ENCODE measurements at regions not wholly inside any gene's neighbourhood (a gene's known extent, or its start where the extent isn't known, plus 50 kb on each side); places are given as distances from the start of the nearest gene placed in this dataset.

GRCh38 chr3:78086150-78086549 is 1046.3 kb downstream of the ROBO2 start:
- TF ChIP-seq POLR2A (IDR thresholded peaks at IDR 0.05), result no peak
- TF ChIP-seq, protein P1, sequence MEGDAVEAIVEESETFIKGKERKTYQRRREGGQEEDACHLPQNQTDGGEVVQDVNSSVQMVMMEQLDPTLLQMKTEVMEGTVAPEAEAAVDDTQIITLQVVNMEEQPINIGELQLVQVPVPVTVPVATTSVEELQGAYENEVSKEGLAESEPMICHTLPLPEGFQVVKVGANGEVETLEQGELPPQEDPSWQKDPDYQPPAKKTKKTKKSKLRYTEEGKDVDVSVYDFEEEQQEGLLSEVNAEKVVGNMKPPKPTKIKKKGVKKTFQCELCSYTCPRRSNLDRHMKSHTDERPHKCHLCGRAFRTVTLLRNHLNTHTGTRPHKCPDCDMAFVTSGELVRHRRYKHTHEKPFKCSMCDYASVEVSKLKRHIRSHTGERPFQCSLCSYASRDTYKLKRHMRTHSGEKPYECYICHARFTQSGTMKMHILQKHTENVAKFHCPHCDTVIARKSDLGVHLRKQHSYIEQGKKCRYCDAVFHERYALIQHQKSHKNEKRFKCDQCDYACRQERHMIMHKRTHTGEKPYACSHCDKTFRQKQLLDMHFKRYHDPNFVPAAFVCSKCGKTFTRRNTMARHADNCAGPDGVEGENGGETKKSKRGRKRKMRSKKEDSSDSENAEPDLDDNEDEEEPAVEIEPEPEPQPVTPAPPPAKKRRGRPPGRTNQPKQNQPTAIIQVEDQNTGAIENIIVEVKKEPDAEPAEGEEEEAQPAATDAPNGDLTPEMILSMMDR (IDR thresholded peaks at IDR 0.05), result no peak

Data from adrenal gland (tissue), 5 donors.